Endothelial cell of umbilical vein (primary cell): ENCODE measurements at regions not wholly inside any gene's neighbourhood (a gene's known extent, or its start where the extent isn't known, plus 50 kb on each side); places are given as distances from the start of the nearest gene placed in this dataset.

Source experiments
- BruUV-seq: library from RNA; stranded (reverse); fragments of 400-500 nt; replicated peaks from 2 replicates; lab custom pipeline; 2021; lab: Mats Ljungman, UMichigan
- CTCF ChIA-PET: fragments of 300-600, 350-600 bp; sonication (Branson Sonifier 250); formaldehyde crosslinking; loops from one replicate; lab custom pipeline; 2021; ENCODE audit warnings: antibody characterized with exemption, inconsistent platforms; lab: Charles Lee
- POLR2A ChIA-PET: fragments of 300-600, 350-600 bp; sonication (Branson Sonifier 250); formaldehyde crosslinking; loops from one replicate; lab custom pipeline; 2021; ENCODE audit warnings: antibody characterized with exemption, inconsistent platforms; lab: Charles Lee
- DNase-seq: peaks from one replicate; pipeline ENCODE4 v3.0.0-alpha.2; 2011; ENCODE audit warnings: low read depth, low spot score
- FAIRE-seq: peaks from 2 replicates; lab custom pipeline; 2011; peaks lifted over from hg19 to GRCh38; lab: Jason Lieb, UNC
- H2AFZ ChIP-seq: 2 replicates; pipeline ENCODE4 v1.6.0; 2012; ENCODE audit warnings: low read depth, low read length, control low read depth, inconsistent platforms
- H3K27ac ChIP-seq: 2 replicates; pipeline ENCODE4 v1.5.1; 2011; ENCODE audit warnings: low read depth, mild to moderate bottlenecking, control low read depth, low read length, moderate library complexity; ENCODE audit not compliant: insufficient read depth
- H3K27me3 ChIP-seq, 2 experiments: 2 replicates each; pipeline versions ENCODE4 v1.6.0 to v1.6.1; 2011; ENCODE audit warnings: low read length in 2 of 2, mixed read lengths in 1 of 2; ENCODE audit not compliant: control insufficient read depth in 2 of 2, insufficient read depth in 2 of 2
- H3K36me3 ChIP-seq, 2 experiments: 2 replicates in 1 of 2; 3 replicates in 1 of 2; pipeline ENCODE4 v1.5.1; 2011; ENCODE audit warnings: low read length in 2 of 2, mild to moderate bottlenecking in 1 of 2, moderate library complexity in 1 of 2; ENCODE audit not compliant: control insufficient read depth in 2 of 2, insufficient read depth in 2 of 2; ENCODE audit errors: extremely low read depth in 1 of 2
- H3K4me1 ChIP-seq: 3 replicates; pipeline ENCODE4 v1.5.1; 2011; ENCODE audit warnings: mild to moderate bottlenecking, low read length; ENCODE audit not compliant: control insufficient read depth, insufficient read depth; ENCODE audit errors: extremely low read depth
- H3K4me2 ChIP-seq: 2 replicates; pipeline ENCODE4 v1.6.1; 2011; ENCODE audit warnings: low read length, control low read depth, mixed read lengths; ENCODE audit not compliant: insufficient read depth
- H3K4me3 ChIP-seq, 3 experiments: fragments of 200-600 bp in 1 of 3; sonication (generic), shearing (Covaris generic) in 1 of 3; replicated peaks in 1 of 3; 2 replicates each; pipeline ENCODE4 v1.5.1; 2011 to 2016; ENCODE audit warnings: control low read depth in 3 of 3, low read length in 3 of 3, mild to moderate bottlenecking in 2 of 3, inconsistent platforms in 1 of 3, low read depth in 1 of 3, moderate library complexity in 1 of 3; ENCODE audit not compliant: insufficient read depth in 1 of 3
- H3K79me2 ChIP-seq: 2 replicates; pipeline ENCODE4 v1.6.0; 2012; ENCODE audit warnings: low read length, inconsistent platforms; ENCODE audit not compliant: control insufficient read depth, insufficient read depth
- H3K9ac ChIP-seq: replicated peaks from 2 replicates; pipeline ENCODE3; 2011; ENCODE audit warnings: low read length, control low read depth; ENCODE audit not compliant: insufficient read depth; ENCODE audit errors: extremely low read depth
- H3K9me1 ChIP-seq: replicated peaks from 3 replicates; pipeline ENCODE4 v1.6.0; 2011; ENCODE audit warnings: mild to moderate bottlenecking, low read length; ENCODE audit not compliant: control insufficient read depth, insufficient read depth; ENCODE audit errors: extremely low read depth
- H3K9me3 ChIP-seq: replicated peaks from 2 replicates; pipeline ENCODE4 v1.5.1; 2012; ENCODE audit warnings: low read length, inconsistent platforms; ENCODE audit not compliant: control insufficient read depth, insufficient read depth
- H4K20me1 ChIP-seq: replicated peaks from 2 replicates; pipeline ENCODE3; 2011; ENCODE audit warnings: mild to moderate bottlenecking, low read length; ENCODE audit not compliant: control insufficient read depth, insufficient read depth; ENCODE audit errors: extremely low read depth
- EZH2 ChIP-seq: IDR thresholded peaks from 2 replicates; pipeline ENCODE4 v1.6.1; 2012; ENCODE audit warnings: borderline replicate concordance, low read depth, mild to moderate bottlenecking, moderate library complexity, low read length, inconsistent platforms; ENCODE audit not compliant: severe bottlenecking
- FOS ChIP-seq: IDR thresholded peaks from 2 replicates; pipeline ENCODE4 v1.6.1; 2011; ENCODE audit warnings: mild to moderate bottlenecking, low read length, moderate library complexity, borderline replicate concordance; ENCODE audit not compliant: insufficient read depth
- JUN ChIP-seq: IDR thresholded peaks from 2 replicates; pipeline ENCODE4 v1.6.1; 2011; ENCODE audit warnings: borderline replicate concordance, low read depth; ENCODE audit not compliant: insufficient read length, insufficient read depth
- MYC ChIP-seq: IDR thresholded peaks from one replicate; pipeline ENCODE4 v1.6.1; 2011; ENCODE audit warnings: mild to moderate bottlenecking, low read depth, low read length
- POLR2A ChIP-seq: IDR thresholded peaks from 2 replicates; pipeline ENCODE4 v1.6.1; 2012; ENCODE audit warnings: low read depth, mild to moderate bottlenecking, control low read depth, low read length
- POLR2AphosphoS5 ChIP-seq: IDR thresholded peaks from 2 replicates; pipeline ENCODE4 v1.6.1; 2012; ENCODE audit warnings: low read depth, mild to moderate bottlenecking, control low read depth, low read length, moderate library complexity; ENCODE audit not compliant: insufficient read depth
- dilution Hi-C: fragments of 300-500 bp; cut with MboI; formaldehyde crosslinking; loops from one replicate; pipeline ENCODE4 v1.15.0; 2019; ENCODE audit warnings: low sequenced_read_pairs; ENCODE audit not compliant: extremely low pct_ligation_motif_present
- intact Hi-C: fragments of 100-400 bp; cut with micrococcal nuclease; formaldehyde crosslinking; loops from one replicate; pipeline ENCODE4 v1.10.0; 2022
- TF ChIP-seq, protein P1 (sequence below), 2 donors: IDR thresholded peaks; 1 replicate in 1 of 2; 2 replicates in 1 of 2; pipeline ENCODE4 v1.5.1; 2011; ENCODE audit warnings: low read length in 2 of 2, mild to moderate bottlenecking in 2 of 2, moderate library complexity in 2 of 2, control low read depth in 1 of 2, inconsistent platforms in 1 of 2, low read depth in 1 of 2; ENCODE audit not compliant: insufficient read depth in 1 of 2; ENCODE audit errors: extremely low read depth in 1 of 2
- TF ChIP-seq, protein P2 (sequence below): IDR thresholded peaks from 2 replicates; pipeline ENCODE4 v1.6.1; 2011; ENCODE audit not compliant: insufficient read depth, insufficient read length

DNA sequence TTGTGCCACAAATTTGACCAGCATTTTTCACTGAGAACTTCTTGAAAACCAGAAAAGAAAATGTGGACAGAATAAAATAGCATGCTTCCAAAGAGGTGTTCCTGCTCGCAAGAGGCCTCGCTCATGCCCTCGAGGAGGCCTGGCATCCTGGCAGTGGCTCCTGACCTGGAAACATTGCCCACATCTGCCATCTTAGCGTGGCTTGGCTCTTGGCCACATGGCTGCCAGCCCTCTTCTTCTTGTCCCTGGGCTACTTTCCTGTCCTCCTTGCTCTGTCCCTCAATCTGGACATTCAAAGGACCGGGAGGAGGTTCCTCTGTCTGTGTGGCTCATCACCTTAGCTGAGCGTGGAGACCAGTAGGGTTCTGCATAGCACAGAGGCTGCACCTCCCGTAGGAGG, 131.6 kb upstream of the TMEM72 start:
- no peak overlapping the region for H3K4me2 ChIP-seq
- no peaks in the 10 kb centered on the region for H3K4me1 ChIP-seq
- FAIRE-seq (no peak), DNase-seq (no peak)
- no TSS peak for BruUV-seq
- H3K9me3 ChIP-seq, result no peaks in the 10 kb centered on the region
- dilution Hi-C loops, result no loop called here
- intact Hi-C loops, result no loop called here
- TF ChIP-seq POLR2A (no peak), EZH2 (no peak), MYC (no peak), FOS (no peak), POLR2AphosphoS5 (no peak), JUN (no peak)
- TF ChIP-seq, protein P1, sequence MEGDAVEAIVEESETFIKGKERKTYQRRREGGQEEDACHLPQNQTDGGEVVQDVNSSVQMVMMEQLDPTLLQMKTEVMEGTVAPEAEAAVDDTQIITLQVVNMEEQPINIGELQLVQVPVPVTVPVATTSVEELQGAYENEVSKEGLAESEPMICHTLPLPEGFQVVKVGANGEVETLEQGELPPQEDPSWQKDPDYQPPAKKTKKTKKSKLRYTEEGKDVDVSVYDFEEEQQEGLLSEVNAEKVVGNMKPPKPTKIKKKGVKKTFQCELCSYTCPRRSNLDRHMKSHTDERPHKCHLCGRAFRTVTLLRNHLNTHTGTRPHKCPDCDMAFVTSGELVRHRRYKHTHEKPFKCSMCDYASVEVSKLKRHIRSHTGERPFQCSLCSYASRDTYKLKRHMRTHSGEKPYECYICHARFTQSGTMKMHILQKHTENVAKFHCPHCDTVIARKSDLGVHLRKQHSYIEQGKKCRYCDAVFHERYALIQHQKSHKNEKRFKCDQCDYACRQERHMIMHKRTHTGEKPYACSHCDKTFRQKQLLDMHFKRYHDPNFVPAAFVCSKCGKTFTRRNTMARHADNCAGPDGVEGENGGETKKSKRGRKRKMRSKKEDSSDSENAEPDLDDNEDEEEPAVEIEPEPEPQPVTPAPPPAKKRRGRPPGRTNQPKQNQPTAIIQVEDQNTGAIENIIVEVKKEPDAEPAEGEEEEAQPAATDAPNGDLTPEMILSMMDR (IDR thresholded peaks at IDR 0.05; ENCODE audit: extremely low read depth in 1 of 2, insufficient read depth in 1 of 2, low read depth in 1 of 2, low read length in 2 of 2), result no peak
- TF ChIP-seq, protein P2, sequence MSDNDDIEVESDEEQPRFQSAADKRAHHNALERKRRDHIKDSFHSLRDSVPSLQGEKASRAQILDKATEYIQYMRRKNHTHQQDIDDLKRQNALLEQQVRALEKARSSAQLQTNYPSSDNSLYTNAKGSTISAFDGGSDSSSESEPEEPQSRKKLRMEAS, result no peak
- CTCF ChIA-PET, result no interaction called here
- no peaks in the 10 kb centered on the region for H4K20me1 ChIP-seq
- no peaks in the 10 kb centered on the region for H3K79me2 ChIP-seq
- H3K9ac ChIP-seq, result no peak overlapping the region
- H3K4me3 ChIP-seq, result no peak overlapping the region
- no peaks in the 10 kb centered on the region for H3K9me1 ChIP-seq
- H3K27ac ChIP-seq, result no peak overlapping the region
- H3K27me3 ChIP-seq, result peaks cover 0 to 2% of the 10 kb centered on the region in 2 experiments
- H3K36me3 ChIP-seq, result no peaks in the 10 kb centered on the region
- POLR2A ChIA-PET, result no interaction called here
- H2AFZ ChIP-seq, result no peak overlapping the region
